ENCODE measurements at regions not wholly inside any gene's neighbourhood (a gene's known extent, or its start where the extent isn't known, plus 50 kb on each side); places are given as distances from the start of the nearest gene placed in this dataset.

GRCh38 chr12:60630796-60631195 is 1035.0 kb downstream of the SLC16A7 start:
- Histone ChIP-seq H3K27ac (no peak overlapping the region), H3K9me3 (no peaks in the 10 kb centered on the region), H3K4me1 (no peaks in the 10 kb centered on the region), H3K4me3 (no peak overlapping the region), H3K27me3 (no peaks in the 10 kb centered on the region), H3K36me3 (no peaks in the 10 kb centered on the region)
- intact Hi-C loops (cut with DNase I): no loop called here
- WGBS, 2 donors: 55 to 56% methylated on average over 1 of the region's 1 CpG
- TF ChIP-seq POLR2A (IDR thresholded peaks at IDR 0.05) (no peak), CTCF (IDR thresholded peaks at IDR 0.05) (no peak)
- no peak for DNase-seq

- no peak for TF ChIP-seq POLR2A (IDR thresholded peaks at IDR 0.05)
- Histone ChIP-seq H3K4me3 (no peak overlapping the region), H3K4me1 (no peaks in the 10 kb centered on the region), H3K27me3 (no peaks in the 10 kb centered on the region), H3K36me3 (no peaks in the 10 kb centered on the region), H3K27ac (no peak overlapping the region), H3K9me3 (no peaks in the 10 kb centered on the region)
- intact Hi-C loops (cut with DNase I): no loop called here
- 29 to 32% methylated on average over 1 of the region's 1 CpG for WGBS, 2 donors
- DNase-seq: no peak
These were observed 1048.2 kb downstream of the SLC16A7 start for GRCh38 chr12:60644076-60644475.

GRCh38 chr12:60666895-60667294 is 1071.1 kb downstream of the SLC16A7 start:
- Histone ChIP-seq H3K27me3 (no peaks in the 10 kb centered on the region), H3K4me3 (no peak overlapping the region), H3K27ac (no peak overlapping the region), H3K4me1 (no peaks in the 10 kb centered on the region), H3K36me3 (no peaks in the 10 kb centered on the region), H3K9me3 (no peaks in the 10 kb centered on the region)
- WGBS, 2 donors: 66 to 73% methylated on average over 5 of the region's 5 CpGs
- intact Hi-C loops (cut with DNase I): no loop called here
- DNase-seq: no peak
- no peak for TF ChIP-seq POLR2A (IDR thresholded peaks at IDR 0.05)
- no peak for TF ChIP-seq CTCF (IDR thresholded peaks at IDR 0.05)

GRCh38 chr12:60672949-60673348 is 1077.1 kb downstream of the SLC16A7 start:
- Histone ChIP-seq H3K27me3 (no peaks in the 10 kb centered on the region), H3K4me1 (no peaks in the 10 kb centered on the region), H3K27ac (no peak overlapping the region), H3K36me3 (no peaks in the 10 kb centered on the region), H3K9me3 (peaks cover 0 to 7% (median 0%) of the 10 kb centered on the region in 3 donors), H3K4me3 (no peak overlapping the region)
- 59 to 63% methylated on average over 1 to 3 of the region's 3 CpGs for WGBS, 2 donors
- no peak for DNase-seq
- TF ChIP-seq POLR2A (IDR thresholded peaks at IDR 0.05) (no peak), CTCF (IDR thresholded peaks at IDR 0.05) (no peak)
- intact Hi-C loops (cut with DNase I): no loop called here

- Histone ChIP-seq H3K36me3 (no peaks in the 10 kb centered on the region), H3K4me1 (no peaks in the 10 kb centered on the region), H3K27ac (no peak overlapping the region), H3K4me3 (no peak overlapping the region), H3K27me3 (no peaks in the 10 kb centered on the region), H3K9me3 (peaks cover 0 to 3% (median 0%) of the 10 kb centered on the region in 3 donors)
- 68 to 78% methylated on average over 11 to 12 of the region's 12 CpGs for WGBS, 2 donors
- no peak for DNase-seq
- TF ChIP-seq CTCF (IDR thresholded peaks at IDR 0.05) (no peak), POLR2A (IDR thresholded peaks at IDR 0.05) (no peak)
- intact Hi-C loops (cut with DNase I): no loop called here
These were observed 1089.3 kb downstream of the SLC16A7 start for GRCh38 chr12:60684988-60685655.

GRCh38 chr12:60689137-60689536 is 1093.3 kb downstream of the SLC16A7 start:
- no peaks in the 10 kb centered on the region for H3K4me1 ChIP-seq
- TF ChIP-seq POLR2A (IDR thresholded peaks at IDR 0.05): no peak
- no peak for TF ChIP-seq CTCF (IDR thresholded peaks at IDR 0.05)
- H3K9me3 ChIP-seq: peaks cover 0 to 6% (median 0%) of the 10 kb centered on the region in 3 donors
- intact Hi-C loops (cut with DNase I): no loop called here
- H3K27me3 ChIP-seq: no peaks in the 10 kb centered on the region
- H3K4me3 ChIP-seq: no peak overlapping the region
- no peak for DNase-seq
- H3K36me3 ChIP-seq: no peaks in the 10 kb centered on the region
- no peak overlapping the region for H3K27ac ChIP-seq
